ENCODE measurements at regions not wholly inside any gene's neighbourhood (a gene's known extent, or its start where the extent isn't known, plus 50 kb on each side); places are given as distances from the start of the nearest gene placed in this dataset.

DNA sequence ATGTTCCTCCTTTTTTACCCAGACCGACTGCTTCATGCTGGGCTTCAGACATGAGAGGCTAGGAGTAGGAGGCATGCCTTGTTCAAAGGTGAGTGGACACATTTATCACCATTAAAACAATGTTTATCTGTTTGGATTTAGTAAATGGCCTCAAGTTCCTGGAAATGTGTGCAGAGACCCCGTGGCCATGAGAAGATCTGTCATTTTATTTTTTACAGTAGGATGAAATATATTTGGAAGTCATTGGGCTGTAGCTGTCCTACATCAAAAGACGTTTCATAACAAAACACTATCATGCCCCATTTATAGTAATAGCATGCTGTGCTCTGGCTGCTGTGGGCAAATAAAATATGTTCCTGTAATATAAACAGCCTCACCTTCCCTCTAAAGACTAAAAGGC is 403.9 kb upstream of the TNP1 start:
- H3K4me3 ChIP-seq (ENCODE audit: low read depth in 1 of 5, low read length in 5 of 5) = no peak overlapping the region
- peaks cover 3 to 13% (median 7%) of the 10 kb centered on the region in 5 donors for H3K9me3 ChIP-seq (ENCODE audit: control insufficient read depth in 5 of 5, low read length in 5 of 5)
- no peaks in the 10 kb centered on the region for H3K36me3 ChIP-seq (ENCODE audit: control insufficient read depth in 5 of 5, insufficient read depth in 5 of 5, low read length in 5 of 5)
- no peaks in the 10 kb centered on the region for H3K27me3 ChIP-seq (ENCODE audit: control insufficient read depth in 5 of 5, insufficient read depth in 4 of 5, low read length in 5 of 5)
- H3K4me1 ChIP-seq (ENCODE audit: control insufficient read depth in 5 of 5, insufficient read depth in 5 of 5, low read length in 5 of 5) = peaks cover 0 to 3% (median 0%) of the 10 kb centered on the region in 5 donors
- H3K27ac ChIP-seq (ENCODE audit: low read depth, low read length) = no peak overlapping the region
- no peak overlapping the region for H3K9ac ChIP-seq (ENCODE audit: low read length in 5 of 5)

DNA sequence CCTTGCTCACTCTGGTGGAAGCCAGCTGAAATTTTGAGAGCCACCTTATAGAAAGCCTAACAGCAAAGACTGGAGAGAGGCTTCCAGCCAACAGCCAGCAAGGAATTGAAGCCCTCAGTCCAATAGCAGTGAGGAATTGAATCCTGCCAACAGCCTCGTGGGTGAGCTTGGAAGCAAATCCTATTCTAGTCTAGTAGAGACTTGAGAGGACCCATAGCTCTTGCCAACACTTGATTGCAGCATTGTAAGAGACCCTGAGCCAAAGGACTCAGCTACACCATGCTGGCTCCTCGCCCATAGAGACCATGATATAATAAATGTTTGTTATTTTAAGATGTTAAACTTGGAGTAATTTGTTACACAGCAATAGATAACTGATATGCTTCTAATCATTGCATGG is 403.0 kb upstream of the TNP1 start:
- Histone ChIP-seq H3K36me3 (ENCODE audit: control insufficient read depth in 5 of 5, insufficient read depth in 5 of 5, low read length in 5 of 5) (no peaks in the 10 kb centered on the region), H3K4me1 (ENCODE audit: control insufficient read depth in 5 of 5, insufficient read depth in 5 of 5, low read length in 5 of 5) (peaks cover 0 to 3% (median 0%) of the 10 kb centered on the region in 5 donors), H3K4me3 (ENCODE audit: low read depth in 1 of 5, low read length in 5 of 5) (no peak overlapping the region), H3K27ac (ENCODE audit: low read depth, low read length) (no peak overlapping the region), H3K27me3 (ENCODE audit: control insufficient read depth in 5 of 5, insufficient read depth in 4 of 5, low read length in 5 of 5) (no peaks in the 10 kb centered on the region), H3K9me3 (ENCODE audit: control insufficient read depth in 5 of 5, low read length in 5 of 5) (peaks cover 3 to 11% (median 5%) of the 10 kb centered on the region in 5 donors), H3K9ac (ENCODE audit: low read length in 5 of 5) (no peak overlapping the region)

DNA sequence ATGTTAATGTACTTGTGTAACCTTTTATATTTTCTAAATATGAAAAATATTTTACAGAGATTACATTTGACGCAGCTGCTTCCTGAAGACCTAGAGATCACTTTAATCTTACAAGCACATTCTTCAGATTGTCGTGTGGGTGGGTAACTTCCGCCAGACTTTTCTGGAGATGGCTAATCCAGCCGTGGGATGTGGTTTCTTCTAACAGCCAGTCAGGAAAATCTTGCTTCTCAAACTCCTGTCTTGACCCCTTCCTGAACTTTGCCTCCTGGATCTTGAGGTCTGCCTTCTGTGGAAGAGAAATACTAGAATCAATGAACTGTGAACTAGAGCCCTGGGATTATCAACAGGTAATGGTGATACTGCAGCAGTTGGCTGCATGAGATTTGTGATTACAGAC is 401.6 kb upstream of the TNP1 start:
- no peak overlapping the region for H3K9ac ChIP-seq (ENCODE audit: low read length in 5 of 5)
- peaks cover 0 to 4% (median 0%) of the 10 kb centered on the region in 5 donors for H3K9me3 ChIP-seq (ENCODE audit: control insufficient read depth in 5 of 5, low read length in 5 of 5)
- no peak overlapping the region for H3K27ac ChIP-seq (ENCODE audit: low read depth, low read length)
- no peak overlapping the region for H3K4me3 ChIP-seq (ENCODE audit: low read depth in 1 of 5, low read length in 5 of 5)
- H3K36me3 ChIP-seq (ENCODE audit: control insufficient read depth in 5 of 5, insufficient read depth in 5 of 5, low read length in 5 of 5) = no peaks in the 10 kb centered on the region
- H3K27me3 ChIP-seq (ENCODE audit: control insufficient read depth in 5 of 5, insufficient read depth in 4 of 5, low read length in 5 of 5) = no peaks in the 10 kb centered on the region
- peaks cover 0 to 3% (median 0%) of the 10 kb centered on the region in 5 donors for H3K4me1 ChIP-seq (ENCODE audit: control insufficient read depth in 5 of 5, insufficient read depth in 5 of 5, low read length in 5 of 5)

DNA sequence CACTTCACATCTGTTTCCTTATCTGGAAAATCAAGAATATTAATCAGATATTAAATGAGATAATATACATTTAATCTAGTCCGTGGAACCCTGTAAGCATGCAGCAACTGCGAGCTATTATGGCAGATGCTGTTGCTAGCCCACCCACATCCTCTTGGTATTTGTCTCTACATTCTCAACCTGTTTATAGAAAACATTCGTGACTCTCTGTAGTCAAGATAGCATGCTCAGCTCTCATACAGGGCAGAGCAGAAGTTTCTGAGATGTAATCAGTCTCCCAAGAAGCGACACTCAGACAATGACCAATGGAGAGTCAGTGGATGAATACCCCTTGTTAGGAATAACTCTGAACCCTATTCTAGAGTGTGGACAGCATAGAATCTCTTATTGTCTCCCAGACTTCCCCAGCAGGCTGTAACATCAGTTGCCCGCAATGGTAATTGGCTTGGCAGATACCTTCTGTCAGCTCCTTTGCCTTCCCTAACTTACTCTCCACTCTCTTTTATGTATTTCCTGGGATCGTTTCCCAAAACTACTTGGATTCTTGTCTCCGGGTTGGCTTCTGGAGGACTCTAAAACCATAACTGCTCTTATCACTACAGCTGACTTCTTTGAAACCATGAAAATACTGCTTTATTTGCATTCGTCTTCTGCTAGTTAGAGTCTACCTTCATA is 400.7 kb upstream of the TNP1 start:
- Histone ChIP-seq H3K9ac (ENCODE audit: low read length in 5 of 5) (no peak overlapping the region), H3K9me3 (ENCODE audit: control insufficient read depth in 5 of 5, low read length in 5 of 5) (peaks cover 0 to 4% (median 0%) of the 10 kb centered on the region in 5 donors), H3K36me3 (ENCODE audit: control insufficient read depth in 5 of 5, insufficient read depth in 5 of 5, low read length in 5 of 5) (no peaks in the 10 kb centered on the region), H3K4me1 (ENCODE audit: control insufficient read depth in 5 of 5, insufficient read depth in 5 of 5, low read length in 5 of 5) (peaks cover 0 to 3% (median 0%) of the 10 kb centered on the region in 5 donors), H3K4me3 (ENCODE audit: low read depth in 1 of 5, low read length in 5 of 5) (no peak overlapping the region), H3K27ac (ENCODE audit: low read depth, low read length) (no peak overlapping the region), H3K27me3 (ENCODE audit: control insufficient read depth in 5 of 5, insufficient read depth in 4 of 5, low read length in 5 of 5) (no peaks in the 10 kb centered on the region)

GRCh38 chr2:217258170-217258569 is 398.3 kb upstream of the TNP1 start:
- H3K9ac ChIP-seq (ENCODE audit: low read length in 5 of 5) = no peak overlapping the region
- no peak overlapping the region for H3K4me3 ChIP-seq (ENCODE audit: low read depth in 1 of 5, low read length in 5 of 5)
- H3K4me1 ChIP-seq (ENCODE audit: control insufficient read depth in 5 of 5, insufficient read depth in 5 of 5, low read length in 5 of 5) = peaks cover 0 to 3% (median 0%) of the 10 kb centered on the region in 5 donors
- no peaks in the 10 kb centered on the region for H3K36me3 ChIP-seq (ENCODE audit: control insufficient read depth in 5 of 5, insufficient read depth in 5 of 5, low read length in 5 of 5)
- peaks cover 0 to 3% (median 0%) of the 10 kb centered on the region in 5 donors for H3K9me3 ChIP-seq (ENCODE audit: control insufficient read depth in 5 of 5, low read length in 5 of 5)
- H3K27ac ChIP-seq (ENCODE audit: low read depth, low read length) = no peak overlapping the region
- no peaks in the 10 kb centered on the region for H3K27me3 ChIP-seq (ENCODE audit: control insufficient read depth in 5 of 5, insufficient read depth in 4 of 5, low read length in 5 of 5)

DNA sequence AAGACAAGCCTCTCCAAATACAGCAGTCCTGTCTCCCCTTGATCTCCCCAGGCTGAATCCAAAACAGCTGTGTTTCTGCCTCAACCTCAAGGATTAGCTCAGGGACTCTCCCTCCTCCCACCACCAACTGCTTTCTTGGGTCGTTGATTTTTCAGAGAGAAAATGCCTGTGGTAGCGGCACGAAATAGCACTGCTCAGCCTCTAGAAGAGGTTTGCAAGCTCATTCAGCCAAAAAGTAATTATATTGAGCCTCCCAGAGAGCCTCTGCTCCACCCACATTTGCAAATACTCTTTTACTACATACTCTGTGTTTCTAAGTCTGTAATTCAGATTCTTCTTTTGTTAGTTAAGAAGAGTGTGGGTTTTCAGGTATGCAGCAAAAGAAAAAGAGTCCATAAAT is 396.4 kb upstream of the TNP1 start:
- Histone ChIP-seq H3K9me3 (ENCODE audit: control insufficient read depth in 5 of 5, low read length in 5 of 5) (no peaks in the 10 kb centered on the region), H3K27ac (ENCODE audit: low read depth, low read length) (no peak overlapping the region), H3K4me1 (ENCODE audit: control insufficient read depth in 5 of 5, insufficient read depth in 5 of 5, low read length in 5 of 5) (no peaks in the 10 kb centered on the region), H3K36me3 (ENCODE audit: control insufficient read depth in 5 of 5, insufficient read depth in 5 of 5, low read length in 5 of 5) (no peaks in the 10 kb centered on the region), H3K27me3 (ENCODE audit: control insufficient read depth in 5 of 5, insufficient read depth in 4 of 5, low read length in 5 of 5) (peaks cover 0 to 3% (median 0%) of the 10 kb centered on the region in 5 donors), H3K4me3 (ENCODE audit: low read depth in 1 of 5, low read length in 5 of 5) (no peak overlapping the region), H3K9ac (ENCODE audit: low read length in 5 of 5) (no peak overlapping the region)

DNA sequence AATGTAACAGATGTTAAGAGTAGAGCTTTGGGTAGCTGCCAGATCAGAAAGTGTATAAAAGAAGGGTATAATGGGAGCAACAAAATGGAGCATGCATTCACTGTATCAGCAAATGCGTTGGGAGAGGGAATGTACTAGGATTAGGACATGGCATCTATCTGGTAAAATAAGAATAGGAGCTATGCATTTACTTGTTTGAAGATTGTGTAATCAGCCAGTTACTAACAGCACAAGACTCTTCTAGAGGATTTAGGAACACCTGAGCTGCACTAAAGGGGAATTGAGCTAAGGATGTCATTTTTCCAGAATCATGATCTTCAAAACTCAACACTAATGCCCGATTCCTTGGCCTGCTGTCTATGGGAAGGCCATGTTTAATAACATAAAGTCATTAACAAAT is 394.2 kb upstream of the TNP1 start:
- Histone ChIP-seq H3K27me3 (ENCODE audit: control insufficient read depth in 5 of 5, insufficient read depth in 4 of 5, low read length in 5 of 5) (peaks cover 0 to 3% (median 0%) of the 10 kb centered on the region in 5 donors), H3K4me1 (ENCODE audit: control insufficient read depth in 5 of 5, insufficient read depth in 5 of 5, low read length in 5 of 5) (peaks cover 0 to 4% (median 1%) of the 10 kb centered on the region in 5 donors), H3K27ac (ENCODE audit: low read depth, low read length) (no peak overlapping the region), H3K36me3 (ENCODE audit: control insufficient read depth in 5 of 5, insufficient read depth in 5 of 5, low read length in 5 of 5) (no peaks in the 10 kb centered on the region), H3K9me3 (ENCODE audit: control insufficient read depth in 5 of 5, low read length in 5 of 5) (no peaks in the 10 kb centered on the region), H3K9ac (ENCODE audit: low read length in 5 of 5) (no peak overlapping the region), H3K4me3 (ENCODE audit: low read depth in 1 of 5, low read length in 5 of 5) (no peak overlapping the region)

GRCh38 chr2:217252181-217252580 is 392.3 kb upstream of the TNP1 start:
- Histone ChIP-seq H3K27ac (ENCODE audit: low read depth, low read length) (no peak overlapping the region), H3K4me3 (ENCODE audit: low read depth in 1 of 5, low read length in 5 of 5) (no peak overlapping the region), H3K4me1 (ENCODE audit: control insufficient read depth in 5 of 5, insufficient read depth in 5 of 5, low read length in 5 of 5) (peaks cover 6 to 22% (median 18%) of the 10 kb centered on the region in 5 donors), H3K9ac (ENCODE audit: low read length in 5 of 5) (no peak overlapping the region), H3K36me3 (ENCODE audit: control insufficient read depth in 5 of 5, insufficient read depth in 5 of 5, low read length in 5 of 5) (no peaks in the 10 kb centered on the region), H3K9me3 (ENCODE audit: control insufficient read depth in 5 of 5, low read length in 5 of 5) (no peaks in the 10 kb centered on the region), H3K27me3 (ENCODE audit: control insufficient read depth in 5 of 5, insufficient read depth in 4 of 5, low read length in 5 of 5) (peaks cover 0 to 3% (median 0%) of the 10 kb centered on the region in 5 donors)

DNA sequence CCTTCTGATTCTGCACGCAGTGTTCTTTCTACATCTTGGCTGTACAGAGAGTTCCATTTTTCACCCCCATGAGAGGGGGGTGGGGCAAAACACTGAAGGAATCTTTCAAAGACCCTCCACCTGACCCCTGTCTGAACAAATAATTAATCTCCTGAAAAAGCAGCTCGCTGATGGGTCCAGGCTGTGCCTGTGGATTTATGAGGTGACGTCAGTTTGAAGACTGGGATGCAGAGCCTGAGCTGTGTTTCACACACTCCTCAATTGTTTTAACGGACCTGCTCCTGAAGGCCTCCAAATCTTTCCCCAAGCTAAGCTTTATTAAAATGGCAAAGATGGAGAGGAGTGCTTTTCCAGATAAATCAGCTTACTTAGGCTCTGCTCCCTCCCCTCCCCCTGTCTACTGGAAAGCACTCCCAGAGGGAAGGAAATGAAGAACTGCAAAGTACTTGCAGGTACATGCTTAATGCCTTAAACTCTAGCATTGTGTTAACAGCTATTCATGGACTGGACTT is 390.2 kb upstream of the TNP1 start:
- Histone ChIP-seq H3K4me3 (ENCODE audit: low read depth in 1 of 5, low read length in 5 of 5) (no peak overlapping the region), H3K4me1 (ENCODE audit: control insufficient read depth in 5 of 5, insufficient read depth in 5 of 5, low read length in 5 of 5) (peaks cover 6 to 22% (median 18%) of the 10 kb centered on the region in 5 donors), H3K27ac (ENCODE audit: low read depth, low read length) (no peak overlapping the region), H3K9ac (ENCODE audit: low read length in 5 of 5) (no peak overlapping the region), H3K9me3 (ENCODE audit: control insufficient read depth in 5 of 5, low read length in 5 of 5) (no peaks in the 10 kb centered on the region), H3K27me3 (ENCODE audit: control insufficient read depth in 5 of 5, insufficient read depth in 4 of 5, low read length in 5 of 5) (peaks cover 0 to 6% (median 0%) of the 10 kb centered on the region in 5 donors), H3K36me3 (ENCODE audit: control insufficient read depth in 5 of 5, insufficient read depth in 5 of 5, low read length in 5 of 5) (no peaks in the 10 kb centered on the region)

DNA sequence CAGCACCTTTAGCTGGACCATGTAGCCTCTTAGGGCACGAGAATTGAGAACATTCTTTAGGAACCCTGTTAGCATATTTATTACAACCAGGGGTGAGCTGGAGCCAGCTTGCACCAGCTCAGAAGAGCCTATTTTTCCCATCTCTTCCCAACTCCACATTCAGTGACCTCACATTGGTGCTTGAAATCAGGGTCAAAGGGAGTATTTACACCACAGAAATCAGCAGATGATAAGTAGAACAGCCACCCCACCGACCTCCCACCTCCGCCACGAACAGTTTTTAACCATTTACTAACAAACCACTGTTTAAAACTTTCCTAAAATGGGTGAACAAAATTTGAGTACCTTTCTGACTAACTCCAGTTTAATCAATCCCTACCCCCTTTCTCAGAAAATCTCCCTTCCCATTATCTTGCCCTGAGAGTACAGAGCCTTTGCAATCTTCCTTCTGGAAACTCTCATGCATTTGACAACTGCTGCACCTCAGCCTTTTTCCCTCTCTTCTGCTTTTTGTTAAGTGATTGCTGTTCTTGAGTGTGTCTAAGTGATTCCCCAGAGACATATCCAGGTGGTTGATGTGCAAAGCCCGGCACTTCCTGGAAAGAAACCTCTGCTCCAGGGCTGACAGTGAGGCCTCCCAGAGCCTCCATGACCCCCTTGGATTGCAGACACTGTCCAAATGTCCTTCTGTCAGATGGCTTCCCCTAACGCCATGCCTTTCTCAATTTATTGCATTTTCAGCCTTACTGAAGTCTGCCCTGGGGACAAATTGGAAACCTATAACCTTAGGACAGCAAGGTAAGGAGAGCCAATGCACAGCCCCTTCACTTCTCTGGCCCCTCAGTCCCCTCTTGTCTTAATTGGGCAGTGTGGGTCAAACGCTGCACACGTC is 389.5 kb upstream of the TNP1 start:
- peaks cover 6 to 22% (median 18%) of the 10 kb centered on the region in 5 donors for H3K4me1 ChIP-seq (ENCODE audit: control insufficient read depth in 5 of 5, insufficient read depth in 5 of 5, low read length in 5 of 5)
- H3K27me3 ChIP-seq (ENCODE audit: control insufficient read depth in 5 of 5, insufficient read depth in 4 of 5, low read length in 5 of 5) = peaks cover 0 to 6% (median 0%) of the 10 kb centered on the region in 5 donors
- H3K27ac ChIP-seq (ENCODE audit: low read depth, low read length) = no peak overlapping the region
- no peak overlapping the region for H3K9ac ChIP-seq (ENCODE audit: low read length in 5 of 5)
- H3K4me3 ChIP-seq (ENCODE audit: low read depth in 1 of 5, low read length in 5 of 5) = no peak overlapping the region
- H3K9me3 ChIP-seq (ENCODE audit: control insufficient read depth in 5 of 5, low read length in 5 of 5) = no peaks in the 10 kb centered on the region
- no peaks in the 10 kb centered on the region for H3K36me3 ChIP-seq (ENCODE audit: control insufficient read depth in 5 of 5, insufficient read depth in 5 of 5, low read length in 5 of 5)
